ENCODE measurements at regions not wholly inside any gene's neighbourhood (a gene's known extent, or its start where the extent isn't known, plus 50 kb on each side); places are given as distances from the start of the nearest gene placed in this dataset.
"Not testable (repeated sequence)": the region's sequence is repeated elsewhere in the genome, so short reads cannot be mapped to it uniquely, and the experiment has no call there.

- peak; percentile 68 for DNase-seq
Observed at GRCh38 chrX:3815896-3816664, 102.6 kb upstream of the PRKX start.

GRCh38 chrX:3811331-3812311, 98.2 kb upstream of the PRKX start:
- DNase-seq: peak; percentile 25

DNA sequence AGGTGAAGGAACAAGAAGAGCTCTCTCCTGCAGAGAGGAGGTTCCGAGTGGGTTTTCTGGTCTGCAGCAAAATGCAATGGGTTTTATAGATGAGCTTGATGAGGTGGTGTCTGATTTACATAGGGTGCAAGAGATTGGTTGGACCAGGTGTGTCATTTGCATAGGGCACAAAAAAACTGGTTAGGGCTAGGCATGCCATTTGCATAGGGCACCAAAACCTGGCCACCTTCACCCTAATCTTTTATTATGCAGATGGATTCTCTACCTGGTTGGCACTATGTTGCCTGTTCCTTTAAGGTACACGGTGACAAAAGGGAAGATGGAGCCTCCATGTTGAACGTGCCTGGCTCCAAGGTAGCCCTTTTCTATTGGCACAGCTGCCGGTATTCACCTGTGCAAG, 94.5 kb upstream of the PRKX start:
- no peak for DNase-seq

DNA sequence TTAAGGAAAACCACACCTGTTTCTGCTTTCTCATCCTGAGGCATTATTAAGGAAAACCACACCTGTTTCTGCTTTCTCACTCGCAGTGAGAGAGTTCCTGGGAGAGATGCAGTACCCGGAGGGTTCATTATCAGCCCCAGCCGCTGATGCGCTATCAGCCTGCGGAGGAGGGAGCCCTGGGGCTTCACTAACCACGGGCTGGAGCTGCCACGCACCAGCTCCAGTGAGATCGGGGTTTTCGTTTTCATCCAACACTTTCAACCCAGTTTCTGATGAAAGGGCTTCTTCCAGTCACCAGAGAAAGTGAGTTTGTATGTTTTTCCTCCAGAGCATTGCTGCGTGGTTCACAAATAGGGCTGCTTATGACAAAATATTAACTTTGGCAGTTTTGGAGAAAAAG, 93.2 kb upstream of the PRKX start:
- no peak for DNase-seq

DNA sequence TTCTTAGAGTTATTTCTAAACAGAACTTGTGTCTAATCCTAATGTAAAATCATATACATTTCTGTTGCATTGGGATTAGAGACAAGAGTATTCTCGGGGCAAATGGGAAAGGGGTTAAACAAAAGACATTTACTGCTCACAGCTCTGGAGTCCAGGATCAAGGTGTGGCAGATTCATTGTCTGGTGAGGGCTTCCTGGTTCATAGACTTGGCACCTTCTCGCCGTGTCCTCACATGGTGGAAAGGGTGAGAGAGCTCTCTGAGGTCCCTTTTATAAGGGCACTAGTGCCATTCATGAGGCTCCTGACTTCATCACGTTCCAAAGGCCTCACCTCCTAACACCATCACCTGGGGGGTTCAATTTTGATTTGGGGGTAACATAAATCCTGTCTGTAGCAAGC, 90.3 kb upstream of the PRKX start:
- no peak for DNase-seq

DNA sequence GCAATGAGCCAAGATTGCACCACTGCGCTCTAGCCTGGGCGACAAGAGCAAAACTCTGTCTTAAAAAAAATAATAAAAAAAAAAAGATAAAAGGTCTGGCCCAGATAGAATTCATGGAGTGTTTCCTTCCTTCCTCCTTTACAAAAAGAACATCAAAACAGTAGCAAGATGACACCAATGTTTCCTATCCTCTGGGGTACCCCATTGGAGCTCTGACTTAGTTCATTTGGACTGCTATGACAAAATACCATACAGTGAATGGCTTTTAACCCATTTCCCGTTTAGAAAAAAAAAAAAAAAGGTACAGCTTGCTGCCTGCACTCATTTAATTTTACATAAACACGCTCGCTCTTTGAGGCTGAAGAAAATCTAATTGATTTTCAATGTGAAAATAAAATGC, 89.9 kb upstream of the PRKX start:
- DNase-seq: no peak

DNA sequence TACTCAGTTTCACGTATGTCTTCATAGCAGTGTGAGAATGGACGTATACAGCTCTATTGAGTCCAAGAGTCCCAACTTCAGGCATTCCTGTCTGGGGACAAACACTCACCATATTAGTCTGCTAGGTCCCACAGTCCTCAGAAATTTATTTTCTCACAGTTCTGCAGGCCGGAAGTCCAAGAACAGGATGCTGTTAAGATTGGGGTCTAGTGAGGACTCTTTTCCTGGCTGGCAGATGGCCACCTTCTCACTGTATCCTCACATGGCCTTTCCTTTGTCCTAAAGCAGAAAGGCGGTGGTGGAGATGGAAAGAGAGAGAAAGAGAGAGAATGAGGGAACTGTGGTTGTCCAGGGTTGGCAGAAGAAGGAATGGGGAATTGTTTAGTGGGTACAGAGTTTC, 82.0 kb upstream of the PRKX start:
- not testable (repeated sequence) for DNase-seq

DNA sequence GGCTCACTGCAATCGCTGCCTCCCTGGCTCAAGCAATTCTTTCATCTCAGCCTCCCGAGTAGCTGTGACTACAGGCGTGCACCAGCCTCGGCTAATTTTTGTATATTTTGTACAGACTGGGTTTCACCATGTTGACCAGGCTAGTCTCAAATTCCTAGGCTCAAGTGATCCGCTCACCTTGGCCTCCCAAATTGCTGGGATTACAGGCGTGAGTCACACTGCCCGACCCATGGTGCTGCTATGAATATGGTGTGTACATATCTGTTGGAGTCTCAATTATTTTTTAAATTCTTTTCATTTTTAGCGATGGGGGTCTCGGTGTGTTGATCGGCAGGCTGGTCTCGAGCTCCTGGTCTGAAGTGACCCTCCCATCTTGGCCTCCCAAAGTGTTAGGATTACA, 78.0 kb upstream of the PRKX start:
- no peak for DNase-seq

DNA sequence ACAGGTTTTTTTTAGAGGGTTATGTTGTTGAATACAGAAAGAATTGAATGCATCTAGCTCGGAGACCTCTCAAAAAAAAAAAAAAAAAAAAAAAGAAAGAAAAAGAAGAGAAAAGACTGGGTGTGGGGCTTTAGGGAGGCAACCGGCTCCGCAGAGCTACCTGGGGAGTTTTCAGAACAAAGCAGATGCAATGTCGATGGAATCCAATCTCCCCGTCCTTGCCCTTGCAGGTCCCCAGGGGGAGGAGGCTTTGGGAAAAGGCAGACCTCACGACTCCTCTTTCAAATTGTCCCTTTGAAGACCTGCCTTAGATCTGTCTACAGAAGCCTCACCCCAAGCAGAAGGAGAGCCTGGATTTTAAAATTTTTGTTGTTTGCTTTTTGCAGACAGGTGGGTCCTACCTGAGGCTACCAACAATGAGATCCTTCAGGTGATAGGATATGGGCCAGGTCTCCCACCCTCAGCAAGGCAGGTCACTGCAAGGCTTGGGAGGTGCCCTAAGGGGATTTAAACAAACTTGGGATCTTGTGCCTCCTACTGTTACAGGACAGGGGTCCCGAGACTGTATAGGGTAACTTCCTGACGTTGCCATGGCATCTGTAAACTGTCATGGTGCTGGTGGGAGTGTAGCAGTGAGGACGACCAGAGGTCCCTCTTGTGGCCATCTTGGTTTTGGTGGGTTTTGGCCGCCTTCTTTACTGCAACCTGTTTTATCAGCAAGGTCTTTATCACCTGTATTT, 75.2 kb upstream of the PRKX start:
- peak; percentile 33 for DNase-seq

DNA sequence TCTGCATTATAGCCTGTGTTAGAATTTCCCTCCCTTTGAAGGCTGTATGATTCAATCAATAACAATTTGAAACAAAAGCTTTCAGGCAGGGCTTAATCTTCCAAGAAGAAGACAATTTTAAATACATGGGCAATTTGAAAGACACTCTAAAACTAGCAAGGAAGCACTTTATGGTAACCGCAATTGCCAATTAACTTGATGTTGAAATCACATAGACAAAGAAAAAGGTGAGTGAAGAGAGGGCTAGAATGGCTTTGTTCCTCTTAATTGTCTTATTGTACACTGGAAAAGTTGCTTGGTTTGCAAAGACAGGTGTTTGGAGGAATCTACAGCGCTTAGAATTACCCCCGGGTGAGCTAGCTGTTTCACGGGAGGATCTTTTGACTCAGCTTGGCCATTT, 74.4 kb upstream of the PRKX start:
- no peak for DNase-seq

DNA sequence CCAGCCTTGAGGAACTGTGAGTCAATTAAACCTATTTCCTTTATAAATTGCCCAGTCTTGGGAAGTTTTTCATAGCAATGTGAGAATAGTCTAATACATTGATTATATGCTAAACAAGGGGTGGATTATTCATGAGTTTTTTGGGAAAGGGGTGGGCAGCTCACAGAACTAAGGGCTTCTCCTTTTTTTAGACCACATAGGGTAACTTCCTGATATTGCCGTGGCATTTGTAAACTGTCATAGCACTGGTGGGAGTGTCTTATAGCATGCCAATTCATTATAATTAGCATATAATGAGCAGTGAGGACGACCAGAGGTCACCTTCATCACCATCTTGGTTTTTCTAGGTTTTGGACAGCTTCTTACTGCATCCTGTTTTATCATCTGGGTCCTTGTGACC, 72.4 kb upstream of the PRKX start:
- DNase-seq: not testable (repeated sequence)

GRCh38 chrX:3780564-3780963, 67.1 kb upstream of the PRKX start:
- DNase-seq: no peak

- DNase-seq: no peak
Observed at GRCh38 chrX:3779546-3779945, 66.1 kb upstream of the PRKX start.

DNA sequence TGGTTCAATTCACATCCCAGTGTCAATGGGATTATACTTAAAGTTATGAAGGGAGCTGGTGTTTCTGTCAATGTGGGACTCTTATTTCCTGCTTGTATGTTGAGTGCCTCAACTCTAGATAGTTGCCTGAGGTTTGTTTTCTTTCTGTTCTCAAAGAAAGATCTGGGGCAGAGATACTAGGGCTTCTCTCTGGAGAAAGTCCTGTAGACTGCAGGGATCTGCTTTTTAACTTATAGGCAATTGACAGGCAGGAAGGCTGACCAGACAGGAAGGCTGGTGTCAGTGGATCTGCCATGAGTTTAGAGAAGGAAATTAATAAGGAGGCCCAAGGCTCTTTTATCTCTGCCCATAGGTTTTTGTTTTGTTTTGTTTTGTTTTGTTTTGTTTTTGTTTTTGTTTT, 64.0 kb upstream of the PRKX start:
- no peak for DNase-seq

DNA sequence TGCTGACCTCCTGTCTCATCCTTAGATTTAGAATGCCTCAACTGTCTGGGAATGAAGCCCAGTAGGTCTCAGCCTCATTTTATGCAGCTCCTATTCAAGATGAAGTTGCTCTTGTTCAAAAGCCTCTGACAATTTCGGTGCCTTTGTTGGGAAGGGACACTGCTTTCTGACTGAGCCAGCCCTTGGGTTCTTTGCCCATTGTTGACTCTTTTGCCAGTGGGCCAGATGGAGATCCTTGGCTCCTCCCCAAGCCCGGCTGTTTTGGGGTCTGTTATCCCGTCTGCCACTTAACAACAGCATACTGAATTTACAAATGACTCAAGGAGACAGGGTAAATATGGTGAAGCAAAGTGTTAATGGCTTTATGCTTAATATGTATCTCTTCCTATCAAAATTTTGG, 58.3 kb upstream of the PRKX start:
- no peak for DNase-seq

- DNase-seq: no peak
Observed at GRCh38 chrX:3768881-3769280, 55.4 kb upstream of the PRKX start.
